ENCODE measurements at regions not wholly inside any gene's neighbourhood (a gene's known extent, or its start where the extent isn't known, plus 50 kb on each side); places are given as distances from the start of the nearest gene placed in this dataset.

DNA sequence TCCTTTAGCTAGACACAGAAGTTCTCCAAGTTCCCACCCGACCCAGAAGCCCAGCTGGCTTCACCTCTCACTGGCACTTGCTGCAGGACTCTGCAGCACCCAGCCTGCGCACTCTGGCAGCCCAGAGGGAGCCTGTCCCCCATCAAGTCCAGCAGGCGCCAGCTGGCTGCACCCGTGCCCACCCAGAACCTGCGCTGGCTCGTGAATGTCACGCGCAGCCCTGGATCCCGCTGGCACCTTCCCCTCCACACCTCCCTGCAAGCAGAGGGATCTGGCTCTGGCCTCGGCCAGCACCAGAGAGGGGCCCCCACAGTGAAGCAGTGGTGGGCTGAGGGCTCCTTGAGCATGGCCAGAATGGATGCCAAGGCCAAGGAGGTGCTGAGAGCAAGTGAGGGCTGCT is 187.6 kb upstream of the HAND2 start:
- TF ChIP-seq POLR2A (IDR thresholded peaks at IDR 0.05) = no peak
- TF ChIP-seq, protein P1, sequence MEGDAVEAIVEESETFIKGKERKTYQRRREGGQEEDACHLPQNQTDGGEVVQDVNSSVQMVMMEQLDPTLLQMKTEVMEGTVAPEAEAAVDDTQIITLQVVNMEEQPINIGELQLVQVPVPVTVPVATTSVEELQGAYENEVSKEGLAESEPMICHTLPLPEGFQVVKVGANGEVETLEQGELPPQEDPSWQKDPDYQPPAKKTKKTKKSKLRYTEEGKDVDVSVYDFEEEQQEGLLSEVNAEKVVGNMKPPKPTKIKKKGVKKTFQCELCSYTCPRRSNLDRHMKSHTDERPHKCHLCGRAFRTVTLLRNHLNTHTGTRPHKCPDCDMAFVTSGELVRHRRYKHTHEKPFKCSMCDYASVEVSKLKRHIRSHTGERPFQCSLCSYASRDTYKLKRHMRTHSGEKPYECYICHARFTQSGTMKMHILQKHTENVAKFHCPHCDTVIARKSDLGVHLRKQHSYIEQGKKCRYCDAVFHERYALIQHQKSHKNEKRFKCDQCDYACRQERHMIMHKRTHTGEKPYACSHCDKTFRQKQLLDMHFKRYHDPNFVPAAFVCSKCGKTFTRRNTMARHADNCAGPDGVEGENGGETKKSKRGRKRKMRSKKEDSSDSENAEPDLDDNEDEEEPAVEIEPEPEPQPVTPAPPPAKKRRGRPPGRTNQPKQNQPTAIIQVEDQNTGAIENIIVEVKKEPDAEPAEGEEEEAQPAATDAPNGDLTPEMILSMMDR (IDR thresholded peaks at IDR 0.05) = no peak

All from heart left ventricle (tissue), 13 donors.